NB4 (cell line): ENCODE measurements at regions not wholly inside any gene's neighbourhood (a gene's known extent, or its start where the extent isn't known, plus 50 kb on each side); places are given as distances from the start of the nearest gene placed in this dataset.

Experiments used
- CTCF ChIP-seq: IDR thresholded peaks from one replicate; pipeline ENCODE4 v1.5.1; 2012; ENCODE audit warnings: low read depth, low read length
- MAX ChIP-seq: IDR thresholded peaks from 2 replicates; pipeline ENCODE4 v1.6.1; 2011; ENCODE audit warnings: low read depth, low read length
- MYC ChIP-seq: IDR thresholded peaks from 2 replicates; pipeline ENCODE4 v1.6.1; 2011; ENCODE audit warnings: low read depth, low read length
- POLR2A ChIP-seq: IDR thresholded peaks from 2 replicates; pipeline ENCODE4 v1.6.1; 2011; ENCODE audit warnings: mild to moderate bottlenecking; ENCODE audit not compliant: insufficient read length; ENCODE audit errors: extremely low read depth

- no peak for TF ChIP-seq CTCF
- TF ChIP-seq POLR2A = no peak
- no peak for TF ChIP-seq MYC
- no peak for TF ChIP-seq MAX
These were observed 104.6 kb upstream of the SIX3 start for GRCh38 chr2:44836916-44837315.
